NK-92 (cell line): ENCODE measurements at regions not wholly inside any gene's neighbourhood (a gene's known extent, or its start where the extent isn't known, plus 50 kb on each side); places are given as distances from the start of the nearest gene placed in this dataset.

Source experiments
- DNase-seq: peaks from one replicate; lab custom pipeline; 2025; ENCODE audit not compliant: unreplicated experiment; lab: John Stamatoyannopoulos, UW

DNA sequence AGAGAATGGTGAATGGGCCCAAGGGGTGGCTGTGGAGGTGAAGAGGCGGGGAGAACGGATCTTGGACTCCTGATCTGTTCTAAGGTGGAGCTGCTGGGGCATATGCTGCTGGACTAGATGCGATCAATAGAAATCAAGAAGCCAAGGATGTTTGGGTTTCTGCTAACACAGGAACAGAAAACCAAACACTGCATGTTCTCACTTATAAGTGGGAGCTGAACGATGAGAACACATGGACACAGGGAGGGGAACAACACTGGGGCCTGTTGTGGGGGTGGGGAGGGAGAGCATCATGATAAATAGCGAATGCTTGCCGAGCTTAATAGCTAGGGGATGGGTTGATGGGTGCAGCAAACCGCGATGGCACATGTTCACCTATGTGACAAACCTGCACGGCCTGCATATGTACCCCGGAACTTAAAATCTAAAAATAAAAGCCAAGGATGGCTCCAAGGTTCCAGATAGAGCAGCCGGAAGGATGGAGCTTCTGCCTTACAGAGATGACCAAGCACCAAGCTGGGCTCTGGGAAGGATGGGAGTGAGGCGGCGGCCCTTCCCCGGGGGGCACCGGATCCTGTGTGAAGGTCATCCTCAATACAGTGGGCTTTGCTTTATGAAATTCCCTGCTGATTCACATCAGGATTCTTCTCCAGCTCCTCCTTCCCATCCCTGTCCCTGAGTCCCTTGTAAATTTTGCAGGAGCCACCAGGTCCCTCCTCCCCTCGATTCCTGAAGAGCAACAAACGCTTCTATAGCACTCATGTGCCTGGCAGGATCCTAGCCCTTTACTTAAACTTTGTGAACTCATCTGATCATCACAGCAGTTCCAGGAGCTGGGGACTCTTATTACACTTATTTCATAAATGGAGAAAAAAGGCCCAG lies 109.2 kb upstream of the PTPN1 start:
- DNase-seq = no peak

DNA sequence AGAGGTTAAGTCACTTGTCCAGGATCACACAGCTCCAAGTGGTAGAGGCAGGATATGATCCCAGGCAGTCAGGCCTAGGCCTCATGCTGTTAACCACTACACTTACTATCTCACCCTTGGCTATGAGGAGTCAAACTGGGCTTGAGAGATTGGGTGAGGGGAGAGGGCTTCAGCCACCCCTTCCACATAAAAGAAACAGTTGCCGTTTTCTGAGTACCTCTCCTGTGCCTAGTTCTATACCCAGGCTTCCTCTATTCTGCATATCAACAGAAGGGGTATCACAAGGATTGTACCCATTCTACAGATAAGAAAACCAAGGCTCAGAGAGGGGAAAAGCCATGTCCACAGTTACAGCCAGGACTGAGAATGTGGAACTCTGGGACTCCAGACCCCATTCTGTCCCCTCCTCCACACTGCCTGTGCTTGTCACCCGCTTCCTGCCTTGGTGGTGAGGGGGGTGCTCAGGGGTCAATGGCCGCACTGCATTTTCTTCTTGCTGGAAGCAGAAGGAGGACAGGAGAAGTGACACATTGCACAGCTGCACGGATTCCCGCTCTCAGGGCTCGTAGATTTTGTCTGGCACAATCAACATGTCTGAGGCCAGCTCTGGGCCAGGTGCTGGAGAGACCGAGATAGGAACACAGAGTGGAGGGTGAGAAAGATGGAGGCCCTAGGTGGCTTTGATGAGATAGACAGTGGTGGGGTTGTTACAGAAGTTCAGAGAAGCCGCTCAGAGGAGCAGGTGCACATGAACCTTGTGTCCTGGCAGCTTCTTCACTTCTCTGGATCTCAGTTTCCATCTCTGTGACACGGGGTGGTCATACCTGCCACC lies 108.4 kb upstream of the PTPN1 start:
- no peak for DNase-seq

- DNase-seq = no peak
These were observed 106.4 kb upstream of the PTPN1 start for GRCh38 chr20:50403565-50404418.

- no peak for DNase-seq
These were observed 105.6 kb upstream of the PTPN1 start for GRCh38 chr20:50404419-50405234.

DNA sequence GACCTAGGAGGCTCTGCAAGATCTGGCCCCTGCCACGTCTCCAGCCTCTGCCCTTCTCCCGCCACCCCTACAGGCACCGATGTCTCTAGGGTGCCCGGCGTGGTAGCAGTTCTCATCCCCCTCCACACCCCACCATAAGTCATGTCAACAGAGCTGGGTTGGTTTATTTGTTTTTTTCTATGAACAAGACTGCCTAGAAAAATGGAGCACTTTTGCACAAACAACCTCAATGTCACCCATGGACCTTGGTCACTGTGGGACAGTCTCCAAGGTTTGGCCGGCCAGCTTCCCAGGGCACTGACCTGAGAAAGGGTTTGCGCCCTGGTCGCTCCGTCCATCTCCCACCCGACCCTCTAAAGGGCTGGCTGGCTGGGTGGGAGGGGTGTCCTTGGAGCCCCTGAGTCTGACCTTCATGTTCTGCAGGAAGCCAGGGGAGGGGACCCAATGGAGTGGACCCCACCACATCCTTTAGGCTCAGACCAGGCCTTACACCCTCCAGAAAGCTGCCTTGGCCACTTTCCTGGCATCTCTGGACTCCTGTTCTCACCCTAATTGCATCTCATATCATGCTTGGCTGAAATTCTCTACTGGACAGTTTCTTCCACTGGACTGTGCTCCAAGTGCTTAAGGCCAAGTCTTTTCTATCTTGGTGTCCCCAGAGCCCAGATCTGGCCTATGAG lies 104.8 kb upstream of the PTPN1 start:
- no peak for DNase-seq

DNA sequence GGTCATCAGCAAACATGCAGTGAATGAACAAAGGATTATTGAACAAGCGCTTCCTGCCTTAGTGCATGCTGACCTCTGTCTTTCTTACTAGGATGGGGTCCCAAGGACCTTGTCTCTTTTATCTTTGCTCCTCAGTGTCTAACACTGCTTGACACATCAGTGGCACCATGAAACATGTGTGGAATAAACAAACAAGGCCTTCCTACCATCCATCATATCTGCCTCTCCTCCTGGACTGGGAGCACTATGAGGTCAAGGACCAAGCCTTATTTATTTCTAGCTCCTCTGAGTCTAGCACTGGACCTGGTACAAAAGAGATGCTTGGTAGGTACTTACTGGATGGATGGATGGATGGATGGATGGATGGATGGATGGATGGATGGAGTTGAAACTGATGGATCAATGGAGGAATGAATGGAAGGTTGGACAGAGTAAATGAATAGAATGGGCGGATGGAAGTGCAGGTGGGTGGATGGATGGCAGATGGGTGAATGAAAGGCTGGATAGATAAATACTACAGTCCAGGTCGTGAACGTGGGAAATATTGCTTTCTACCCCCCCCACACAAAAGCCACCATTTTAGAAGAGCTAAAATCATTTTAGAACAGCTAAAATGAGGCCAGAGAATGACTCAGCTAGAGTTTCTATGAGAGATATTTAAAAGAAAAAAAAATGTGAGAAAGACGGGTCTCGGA lies 104.1 kb upstream of the PTPN1 start:
- DNase-seq = no peak

- no peak for DNase-seq
These were observed 103.5 kb upstream of the PTPN1 start for GRCh38 chr20:50406610-50407136.

- DNase-seq = no peak
These were observed 101.4 kb upstream of the PTPN1 start for GRCh38 chr20:50408526-50409364.

- no peak for DNase-seq
These were observed 100.7 kb upstream of the PTPN1 start for GRCh38 chr20:50409495-50409894.

DNA sequence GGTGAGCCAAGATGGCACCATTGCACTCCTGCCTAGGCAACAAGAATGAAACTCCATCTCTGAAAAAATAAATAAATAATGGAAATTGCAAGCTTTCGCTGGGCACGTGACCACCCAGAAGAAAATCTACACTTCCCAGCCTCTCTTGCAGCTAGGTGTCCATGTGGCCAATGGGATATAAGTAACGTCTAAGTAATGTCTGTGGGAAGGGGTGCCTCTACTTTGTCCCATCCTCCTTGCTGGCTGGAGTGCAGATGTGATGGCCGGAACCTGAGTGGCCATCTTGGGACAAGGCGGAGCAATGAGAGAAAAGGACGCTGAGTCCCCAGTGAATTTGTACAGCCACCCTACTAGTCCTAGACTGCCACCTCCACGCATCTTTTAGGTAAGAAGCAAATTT lies 99.8 kb upstream of the PTPN1 start:
- no peak for DNase-seq

DNA sequence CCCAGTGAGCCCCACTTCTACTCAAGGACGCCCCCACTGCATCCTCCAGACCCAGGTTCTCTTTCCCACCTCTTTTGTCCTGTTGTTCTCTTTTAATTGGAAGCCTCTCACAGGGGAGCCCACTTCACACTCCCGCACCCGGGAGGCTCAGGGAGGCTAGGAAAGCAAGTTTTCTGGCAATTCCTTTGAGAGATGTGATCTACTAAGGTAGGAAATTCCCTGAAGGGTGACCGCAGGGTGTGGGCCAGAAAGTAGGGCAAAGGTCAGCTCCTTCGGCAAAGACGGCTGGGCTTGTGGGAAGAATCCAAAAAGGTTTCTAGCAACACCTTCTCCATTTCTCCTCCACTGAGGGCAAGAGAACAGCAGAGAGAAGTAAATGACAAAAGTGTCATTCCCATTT lies 98.1 kb upstream of the PTPN1 start:
- DNase-seq = no peak

DNA sequence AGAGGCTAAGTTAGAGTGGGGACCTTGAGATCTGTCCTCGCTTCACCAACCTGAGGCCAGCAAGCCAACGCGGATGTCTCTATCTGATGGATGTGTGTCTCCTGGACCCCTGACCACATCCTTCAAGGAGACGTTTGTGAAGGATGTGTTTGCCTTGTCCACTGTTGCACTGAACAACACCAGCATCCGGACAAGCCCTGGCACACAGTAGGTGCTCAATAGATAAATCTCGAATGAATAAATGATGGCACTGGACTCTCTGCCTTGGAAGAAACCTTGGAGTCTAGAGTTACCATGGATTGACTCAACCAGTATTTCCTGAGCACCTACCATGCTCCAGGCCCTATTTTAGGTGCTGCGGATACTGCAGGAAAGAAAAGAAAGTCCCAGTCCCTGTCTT lies 97.7 kb upstream of the PTPN1 start:
- DNase-seq = no peak

- no peak for DNase-seq
These were observed 97.1 kb upstream of the PTPN1 start for GRCh38 chr20:50413088-50413500.

GRCh38 chr20:50415021-50415515 lies 95.1 kb upstream of the PTPN1 start:
- DNase-seq = no peak

GRCh38 chr20:50415516-50416268 lies 94.5 kb upstream of the PTPN1 start:
- DNase-seq = no peak

DNA sequence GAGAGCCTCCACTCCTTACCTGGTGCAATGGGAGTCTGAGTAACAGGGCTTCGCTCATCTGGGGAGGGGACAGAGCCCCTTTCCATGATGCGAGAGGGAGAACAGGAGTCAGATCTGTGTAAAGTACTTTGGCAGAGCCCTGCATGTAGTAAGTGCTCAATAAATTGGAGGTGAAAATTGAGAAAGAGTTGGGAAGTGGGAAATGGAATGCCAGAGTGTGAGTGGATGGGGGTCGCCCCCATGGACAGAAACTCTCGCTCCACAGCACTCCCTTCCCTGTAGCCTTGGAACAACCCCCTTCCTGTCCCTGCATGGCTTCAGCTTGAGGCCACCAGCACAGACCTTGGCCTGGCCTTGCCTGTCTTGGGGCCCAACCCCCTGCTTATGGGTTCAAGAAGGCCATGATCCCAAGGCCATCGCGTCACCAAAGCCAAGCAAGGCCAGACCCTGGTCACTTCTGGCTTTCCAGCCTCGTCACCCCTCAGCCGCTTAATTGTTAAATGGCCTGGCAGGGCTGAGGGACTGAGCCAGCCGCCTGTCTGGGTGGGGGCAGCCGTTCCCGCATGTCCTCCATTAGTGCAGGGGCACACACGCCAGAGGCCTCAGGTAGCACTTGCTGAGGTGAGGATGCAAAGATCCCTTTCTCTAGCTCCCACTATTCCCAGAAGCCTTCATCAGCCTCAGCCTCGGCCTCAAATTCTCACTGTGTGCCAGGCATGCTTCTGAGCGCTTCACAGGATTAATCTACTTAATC lies 93.7 kb upstream of the PTPN1 start:
- DNase-seq = no peak

- DNase-seq = no peak
These were observed 93.2 kb upstream of the PTPN1 start for GRCh38 chr20:50417023-50417329.
